IPS-NIHi11 (cell line): ENCODE measurements at regions not wholly inside any gene's neighbourhood (a gene's known extent, or its start where the extent isn't known, plus 50 kb on each side); places are given as distances from the start of the nearest gene placed in this dataset.

Experiments used
- DNase-seq: peaks from one replicate; pipeline ENCODE4 v3.0.0; 2012; ENCODE audit warnings: mixed read lengths, low spot score

DNA sequence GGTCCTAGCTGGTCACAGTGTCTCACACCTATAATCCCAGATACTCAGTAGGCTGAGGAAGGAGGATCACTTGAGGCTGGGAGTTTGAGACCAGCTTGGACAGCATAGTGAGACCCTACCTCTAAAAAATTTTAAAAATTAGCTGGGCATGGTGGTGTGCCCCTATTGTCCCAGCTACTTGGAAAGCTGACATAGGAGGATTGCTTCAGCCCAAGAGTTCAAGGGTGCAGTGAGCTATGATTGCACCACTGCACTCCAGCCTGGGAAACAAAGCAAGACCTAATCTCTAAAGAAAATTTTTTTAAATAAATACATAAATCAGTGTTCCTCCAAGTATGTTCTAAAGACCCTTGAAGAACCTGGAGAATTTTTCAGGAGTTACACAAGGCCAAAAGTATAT is 50.6 kb upstream of the GNAO1 start:
- DNase-seq = no peak

DNA sequence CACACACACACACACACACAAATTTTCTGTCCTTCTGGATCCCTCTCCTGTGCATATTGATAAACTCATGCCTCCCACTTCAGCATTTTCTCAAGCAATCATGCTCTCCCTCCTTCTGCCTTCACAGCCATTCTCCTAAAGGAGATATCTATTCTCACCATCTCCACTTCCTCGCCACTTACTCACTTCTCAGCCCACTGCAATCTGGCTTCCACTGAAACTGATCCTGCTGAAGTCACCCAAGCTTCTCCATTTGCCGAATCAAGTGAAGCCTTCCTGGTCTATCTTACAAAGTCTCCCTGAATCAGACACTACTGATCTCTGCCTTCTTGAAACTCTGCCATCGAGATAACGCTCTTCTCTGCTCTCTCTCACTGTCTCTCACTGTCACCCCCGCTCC is 54.0 kb upstream of the GNAO1 start:
- DNase-seq = no peak

DNA sequence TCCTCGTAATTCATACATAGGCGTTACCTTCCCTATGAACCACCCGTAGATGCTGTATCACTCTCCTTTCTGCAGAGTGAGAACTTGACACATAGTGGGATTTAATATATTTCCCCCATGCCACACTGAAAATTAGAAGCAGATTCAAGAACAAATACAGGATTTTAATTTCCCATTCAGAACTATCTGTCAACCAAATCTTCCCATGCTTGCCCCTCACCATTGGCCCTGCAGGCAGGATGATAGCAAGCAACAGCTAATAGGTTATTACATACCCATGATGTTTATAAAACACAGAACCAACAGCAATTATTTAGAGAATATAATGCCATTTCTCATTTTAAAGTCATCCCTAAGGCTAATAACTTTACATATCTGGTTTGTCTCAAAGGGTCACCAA is 55.0 kb upstream of the GNAO1 start:
- no peak for DNase-seq

DNA sequence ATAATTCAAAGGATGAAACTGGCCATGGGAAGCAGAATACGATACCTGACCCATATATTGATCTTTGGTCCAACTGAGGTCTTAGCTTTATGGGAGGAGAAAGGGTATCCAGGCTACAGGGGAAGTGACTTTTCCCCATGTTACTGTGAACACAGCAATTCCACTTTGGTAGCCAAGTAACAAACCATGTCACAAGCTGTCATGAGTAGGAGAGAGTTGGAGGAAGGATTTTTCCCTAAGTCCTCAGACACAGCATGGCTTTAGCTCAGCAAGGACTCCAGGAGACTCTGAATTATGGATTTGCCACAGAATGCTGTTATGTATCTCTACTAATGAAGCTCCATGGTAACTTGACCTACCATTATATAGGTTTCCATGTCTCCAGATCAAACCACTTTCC is 56.5 kb upstream of the GNAO1 start:
- DNase-seq = no peak

DNA sequence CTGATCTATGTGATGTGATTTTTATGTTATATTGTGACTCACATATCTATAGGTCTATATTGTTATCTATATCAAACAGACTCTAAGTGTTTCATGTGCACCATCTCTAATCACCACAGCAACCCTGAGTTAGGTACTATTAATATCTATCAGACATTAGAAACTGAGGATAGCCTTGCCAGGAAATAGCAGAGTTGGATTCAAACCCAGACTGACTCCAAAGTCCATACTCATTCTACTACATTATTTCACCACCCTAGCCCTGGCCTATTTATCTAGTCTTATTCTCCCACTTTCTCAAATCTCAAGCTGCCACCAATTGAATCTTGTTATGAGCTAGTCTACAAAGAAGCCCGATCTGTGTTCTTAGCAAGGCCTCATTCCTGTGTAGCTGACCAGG is 65.4 kb upstream of the GNAO1 start:
- DNase-seq = no peak

DNA sequence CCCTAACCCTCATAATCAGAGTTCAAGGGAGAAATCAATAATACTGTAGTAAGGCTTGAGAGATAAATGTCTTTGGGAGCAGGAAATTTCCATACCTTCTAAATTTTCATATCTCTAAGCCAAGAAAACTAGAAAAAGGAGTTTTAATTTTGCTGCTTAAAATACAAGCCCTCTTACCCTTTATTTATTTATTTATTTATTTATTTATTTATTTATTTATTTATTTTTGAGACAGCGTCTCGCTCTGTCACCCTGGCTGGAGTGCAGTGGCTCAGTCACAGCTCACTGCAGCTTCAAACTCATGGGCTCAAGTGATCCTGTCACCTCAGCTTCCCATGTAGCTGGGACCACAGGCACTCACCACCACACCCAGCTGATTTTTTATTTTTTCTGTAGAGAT is 69.0 kb upstream of the GNAO1 start:
- no peak for DNase-seq

DNA sequence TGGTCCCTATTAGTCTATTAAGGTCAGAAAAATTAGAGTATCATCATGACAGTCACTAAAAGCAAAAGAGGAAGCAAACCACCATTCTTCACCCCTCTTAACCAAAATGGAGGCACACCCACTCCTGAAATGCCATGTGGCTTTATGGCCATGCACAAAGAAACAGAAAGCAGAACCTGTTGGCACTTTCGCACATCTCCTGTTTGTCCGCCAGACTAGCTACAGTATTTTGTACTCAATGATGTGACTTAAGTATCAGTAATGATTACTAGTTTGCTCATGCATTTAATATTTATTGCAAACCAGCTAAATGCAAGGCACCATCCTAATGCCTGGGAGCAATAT is 70.2 kb upstream of the GNAO1 start:
- no peak for DNase-seq

DNA sequence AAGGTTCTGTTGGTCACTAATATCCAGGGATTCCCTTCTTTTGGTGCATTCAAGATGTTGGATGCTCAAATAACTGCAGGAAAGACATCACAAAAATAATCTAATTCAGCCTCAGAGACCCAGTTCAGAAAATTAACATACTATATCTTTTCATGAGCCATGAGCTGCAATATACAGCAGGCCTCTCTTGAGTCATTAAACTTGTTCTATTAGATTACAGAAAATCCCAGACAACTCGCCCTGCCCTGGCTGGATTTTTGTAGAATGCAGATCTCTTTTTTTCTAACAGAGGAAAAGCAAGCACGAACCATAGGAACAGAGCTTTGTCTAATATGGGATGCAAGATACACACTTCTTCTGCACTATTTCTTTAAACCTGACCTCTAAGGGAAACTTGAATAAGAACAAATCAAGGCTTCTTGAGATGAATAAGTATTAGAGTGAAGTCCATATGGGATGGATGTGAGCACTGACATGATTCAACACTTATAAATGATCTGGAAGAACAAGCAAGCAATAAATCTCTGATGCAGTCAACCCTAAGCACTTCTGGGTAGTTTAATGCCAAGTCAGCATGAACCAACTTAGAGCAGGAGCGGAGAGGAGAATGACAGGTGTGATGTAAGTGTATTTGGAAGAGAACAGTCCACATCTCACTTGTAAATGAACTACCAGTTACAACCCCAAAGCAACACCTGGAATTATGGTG is 70.7 kb upstream of the GNAO1 start:
- no peak for DNase-seq

DNA sequence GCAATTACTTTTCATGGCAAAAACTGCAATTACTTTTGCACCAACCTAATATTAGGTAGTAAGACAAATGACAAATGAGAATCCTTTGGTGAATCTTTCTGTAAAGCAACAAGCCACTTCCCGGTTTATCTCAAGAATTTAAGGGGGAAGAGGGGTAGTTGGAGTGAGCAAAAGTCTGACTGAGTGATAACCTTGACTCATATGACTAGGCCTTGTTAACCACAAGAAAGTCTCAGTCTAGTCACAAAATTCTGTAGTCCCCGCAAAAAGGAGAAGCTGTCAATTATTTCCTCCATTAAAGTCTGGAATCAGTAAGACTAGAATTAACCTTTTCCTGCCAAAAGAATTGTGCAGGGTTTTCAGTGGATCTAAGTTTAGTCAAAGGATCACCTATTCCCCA is 72.2 kb upstream of the GNAO1 start:
- DNase-seq = no peak

DNA sequence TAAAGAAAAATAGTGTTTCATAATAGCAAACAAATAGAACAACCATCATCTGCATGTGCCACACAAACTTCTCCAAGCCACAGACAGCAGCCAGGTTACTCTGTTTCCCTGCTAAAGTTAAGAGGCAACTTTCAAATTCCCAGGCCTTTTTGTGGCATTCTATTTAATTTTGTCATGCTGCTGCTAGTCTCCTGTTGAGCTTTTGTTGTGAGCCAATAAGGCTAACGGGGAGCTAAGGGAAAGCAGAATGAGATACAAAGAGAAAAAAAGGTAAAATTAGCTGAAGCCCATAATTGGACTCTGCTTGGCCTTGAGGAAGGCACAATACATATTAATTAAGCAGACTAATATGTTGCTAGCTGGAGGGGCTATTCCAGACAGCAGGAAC is 74.7 kb upstream of the GNAO1 start:
- no peak for DNase-seq

DNA sequence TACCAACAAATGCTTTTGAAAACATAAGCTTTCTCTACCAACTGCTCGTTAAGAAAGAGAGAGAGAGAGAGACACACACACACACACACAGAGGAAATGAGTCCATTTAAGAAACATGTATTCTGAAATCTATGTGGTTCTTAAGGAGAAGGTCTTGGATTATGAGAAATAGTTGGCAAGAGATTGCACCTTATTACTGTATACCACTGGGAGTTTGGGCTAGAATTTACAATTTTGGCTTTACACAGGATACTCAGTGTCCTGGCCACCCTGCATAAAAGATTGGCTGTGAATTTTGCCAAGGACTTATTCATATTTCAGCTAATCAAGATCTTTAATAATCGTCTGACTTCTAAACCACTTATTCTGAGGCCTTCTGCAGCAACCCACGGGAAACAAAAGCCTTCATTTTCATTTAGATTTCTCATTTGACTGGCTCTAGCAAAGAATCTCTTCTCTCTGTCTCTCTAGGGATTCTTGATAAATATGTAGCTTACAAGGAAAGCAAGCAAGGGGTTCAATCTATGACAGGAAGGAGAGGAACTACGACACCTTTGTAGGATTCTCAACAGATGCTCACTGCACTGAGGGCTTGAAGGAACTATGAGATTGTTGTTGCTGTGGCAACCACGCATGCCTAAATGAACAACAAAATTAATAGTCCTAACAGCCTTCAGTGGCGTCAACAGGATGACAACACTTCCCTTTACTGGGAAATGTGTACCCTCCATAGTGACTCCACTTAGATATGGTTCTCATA is 75.3 kb upstream of the GNAO1 start:
- no peak for DNase-seq

DNA sequence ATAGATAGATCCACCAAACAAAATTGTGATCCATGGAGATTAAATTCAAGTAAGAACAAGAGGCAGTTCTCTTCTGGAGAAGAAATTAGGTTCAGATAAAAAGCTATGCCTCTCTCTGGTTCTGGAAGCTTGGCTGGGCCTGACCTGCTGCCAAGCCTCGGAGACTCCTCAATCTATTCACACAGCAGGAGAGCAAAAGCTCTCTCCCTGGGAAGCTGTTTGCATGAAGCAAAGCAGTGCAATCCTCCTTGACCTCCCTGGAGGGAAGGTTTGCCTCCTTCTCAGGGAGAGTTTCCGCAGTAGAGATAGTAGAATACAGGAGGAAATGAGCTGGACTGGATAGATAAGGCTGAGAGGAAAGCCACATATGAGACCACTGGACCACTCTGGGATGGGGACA is 78.1 kb upstream of the GNAO1 start:
- no peak for DNase-seq

DNA sequence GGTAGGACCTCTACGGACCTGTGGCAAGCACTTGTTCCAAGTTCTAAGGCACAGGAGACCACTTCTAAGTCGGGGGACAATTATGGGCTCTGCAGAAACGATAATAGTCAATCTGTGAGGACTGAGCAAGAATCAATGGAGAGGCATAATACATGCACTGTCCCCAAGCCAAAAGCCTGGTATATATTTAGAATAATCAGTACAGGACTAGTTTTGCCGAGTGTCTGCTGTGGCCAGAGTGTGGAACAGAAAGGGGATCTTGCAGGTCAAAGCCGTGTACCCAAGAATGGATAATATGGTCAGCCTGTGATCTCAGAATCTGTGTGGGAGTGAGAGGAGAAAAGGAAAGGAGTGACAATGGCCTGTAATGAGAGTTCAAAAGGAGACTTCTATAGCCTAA is 80.2 kb upstream of the GNAO1 start:
- no peak for DNase-seq

DNA sequence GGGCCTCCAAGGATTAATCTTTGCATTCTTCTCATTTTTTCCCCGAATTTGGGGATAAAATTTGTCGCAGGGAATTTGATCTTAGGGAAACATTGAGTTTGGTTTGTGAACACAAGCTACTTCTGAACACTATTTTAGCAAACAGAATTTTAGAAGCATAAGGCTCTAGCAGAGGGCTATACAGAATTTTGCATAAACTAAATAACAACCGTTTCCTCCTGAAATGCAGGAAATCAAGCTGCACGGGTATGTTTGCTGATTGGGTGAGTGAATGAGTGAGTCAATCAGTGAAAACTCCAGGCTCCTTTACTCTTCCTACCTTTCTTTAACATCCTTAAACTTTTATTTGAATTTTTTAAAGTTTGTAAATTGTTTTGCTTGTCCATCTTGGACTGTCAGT is 81.3 kb upstream of the GNAO1 start:
- DNase-seq = no peak

DNA sequence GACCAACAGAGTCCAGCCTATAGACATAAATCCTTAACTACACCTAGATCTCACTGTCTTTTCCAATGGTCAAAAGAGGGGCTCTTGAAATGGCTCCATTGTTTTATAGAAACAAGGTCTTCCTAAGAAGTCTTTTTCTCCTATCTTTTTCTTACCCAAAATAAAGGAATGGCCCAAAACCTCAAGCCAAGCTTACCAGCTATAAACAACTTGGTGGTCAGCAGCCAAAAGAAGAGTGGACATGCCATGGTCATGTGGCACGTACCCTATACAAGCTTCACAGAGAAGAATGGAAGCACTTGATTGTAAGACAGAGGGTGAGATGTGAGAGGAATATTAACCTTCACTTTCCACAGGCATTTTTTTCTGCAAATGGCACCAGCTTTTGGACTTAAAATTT is 82.1 kb upstream of the GNAO1 start:
- DNase-seq = no peak

DNA sequence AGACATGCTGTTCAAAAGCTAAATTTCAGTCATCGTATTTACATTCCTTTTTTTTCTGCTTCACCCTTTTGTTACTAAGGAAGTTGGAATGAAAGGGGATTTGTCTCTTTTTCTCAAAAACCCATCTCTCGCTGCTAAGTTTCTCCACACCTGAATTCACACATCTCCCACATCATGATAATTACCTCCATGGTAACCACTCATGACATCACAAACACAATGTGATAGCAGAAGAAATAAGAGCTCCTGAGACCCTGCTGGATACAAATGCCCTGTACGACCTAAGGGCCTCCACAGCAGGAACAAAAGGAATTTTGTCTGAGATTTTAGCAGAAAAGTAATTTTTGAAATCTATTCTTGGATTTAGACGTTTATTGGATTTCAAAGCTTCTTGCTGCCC is 82.6 kb upstream of the GNAO1 start:
- DNase-seq = no peak

DNA sequence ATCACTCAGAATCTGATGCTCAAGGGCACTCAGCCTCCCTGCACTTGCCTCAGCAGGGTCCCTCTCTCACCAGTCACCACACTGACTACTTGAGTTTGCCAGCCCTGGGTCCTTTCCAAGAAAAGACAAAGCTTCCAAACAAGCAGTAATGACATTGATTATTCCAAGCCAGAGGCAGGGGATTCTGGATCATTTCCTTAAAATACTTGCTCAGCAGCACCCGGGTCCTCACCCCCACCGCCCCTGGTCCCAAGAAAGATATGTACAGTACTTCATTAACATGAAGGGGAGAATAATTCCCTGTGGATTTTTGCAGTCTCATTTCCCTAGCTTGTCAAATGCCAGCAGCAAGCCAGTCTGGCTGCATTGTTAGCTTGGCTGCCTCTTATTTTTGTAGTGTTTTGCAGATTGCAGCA is 83.2 kb upstream of the GNAO1 start:
- DNase-seq = no peak

DNA sequence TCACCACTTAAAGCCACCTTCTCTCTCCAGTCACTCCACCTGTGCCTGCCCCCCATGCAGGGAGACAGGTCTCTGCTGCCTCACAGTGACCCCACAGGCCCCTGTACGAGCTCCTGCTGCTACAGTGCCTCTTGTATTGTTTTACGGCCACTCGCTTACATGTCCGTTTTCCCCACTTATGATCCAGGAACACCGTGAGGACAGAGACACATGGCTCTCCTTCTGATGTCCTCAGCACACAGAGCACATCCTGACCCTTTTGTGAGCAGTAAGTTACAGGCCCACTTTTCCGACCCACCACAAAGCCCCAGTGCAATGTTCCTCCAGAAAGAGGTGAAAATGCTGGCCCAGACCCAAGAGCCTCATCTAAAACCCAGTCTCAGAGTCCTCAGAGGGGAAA is 84.8 kb upstream of the GNAO1 start:
- no peak for DNase-seq

DNA sequence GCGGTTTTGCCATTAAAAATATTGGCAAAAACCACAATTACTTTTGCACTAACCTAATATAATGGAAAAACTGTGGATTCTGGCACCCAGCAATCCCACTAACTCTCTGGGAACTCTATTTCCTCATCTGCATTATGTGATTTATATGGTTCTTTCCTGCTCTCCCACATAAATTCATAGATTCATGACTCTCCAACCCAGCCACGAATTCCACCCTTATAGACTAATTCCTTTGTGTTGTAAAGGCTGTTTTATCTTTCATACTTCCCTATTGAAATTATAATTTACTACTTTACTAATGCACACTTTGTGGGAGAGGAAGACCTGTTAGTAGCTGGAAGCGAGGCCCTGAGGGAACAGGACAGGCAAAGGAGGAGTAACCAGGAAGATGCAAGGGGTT is 88.4 kb upstream of the GNAO1 start:
- no peak for DNase-seq

DNA sequence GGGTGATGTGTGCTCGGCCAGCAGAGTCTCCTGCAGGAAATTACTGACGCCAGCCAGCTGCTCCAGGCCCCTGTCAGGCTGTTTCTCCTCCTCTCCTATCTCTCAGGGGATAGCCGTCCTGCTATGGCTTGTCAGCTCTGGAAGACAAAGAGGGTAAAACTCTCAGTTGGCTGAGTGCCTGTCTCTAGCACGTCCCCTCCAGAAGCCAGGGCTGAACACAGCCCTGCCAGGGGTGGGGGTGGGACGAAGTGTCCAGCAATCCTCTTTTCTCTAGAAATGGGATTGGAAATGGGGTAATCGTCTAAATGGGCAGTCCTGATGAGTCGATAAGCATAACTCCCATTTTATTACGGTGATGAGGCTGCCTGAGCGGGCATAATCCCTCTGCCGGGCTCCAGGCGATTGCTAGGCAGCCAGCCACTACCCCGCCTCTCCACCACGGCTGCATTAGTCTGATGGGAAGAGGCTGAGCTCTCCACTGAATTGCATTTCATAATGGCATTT is 89.1 kb upstream of the GNAO1 start:
- DNase-seq = peak; percentile 46

DNA sequence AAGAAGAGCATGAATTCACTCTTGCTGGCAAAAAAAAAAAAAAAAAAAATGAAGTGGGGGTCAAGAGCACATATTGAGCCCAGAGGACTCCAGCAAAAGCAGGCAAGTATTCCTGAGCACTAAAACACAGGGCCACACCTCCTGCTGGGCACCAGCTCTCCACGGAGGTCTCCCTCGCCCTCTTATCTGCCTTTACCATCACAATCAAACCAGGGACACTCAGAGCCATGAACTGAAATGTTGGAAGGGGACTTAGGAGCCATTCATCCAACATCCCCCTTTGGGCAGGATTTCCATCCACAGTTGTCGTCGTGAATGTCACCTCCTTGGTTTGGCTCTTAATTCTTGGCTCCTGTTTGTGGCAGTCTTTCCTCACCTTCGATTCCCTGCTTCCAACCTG is 89.8 kb upstream of the GNAO1 start:
- DNase-seq = no peak

DNA sequence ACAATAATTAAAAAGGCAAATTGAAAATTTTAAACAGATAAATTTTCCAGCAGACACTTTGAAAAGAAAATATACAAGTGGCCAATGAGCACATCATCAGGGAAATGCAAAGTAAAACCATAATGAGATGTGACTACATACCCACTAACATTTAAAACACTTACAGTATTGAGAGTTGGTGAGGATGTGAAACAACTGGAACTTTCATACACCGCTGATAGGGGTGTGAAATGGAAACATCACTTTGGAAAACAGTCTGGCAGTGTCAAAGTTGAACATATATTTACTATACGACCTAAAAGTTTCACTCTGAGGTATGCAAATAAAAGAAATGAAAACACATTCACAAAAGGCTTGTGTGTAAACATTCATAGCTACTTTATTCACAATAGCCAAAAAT is 94.0 kb upstream of the GNAO1 start:
- no peak for DNase-seq

DNA sequence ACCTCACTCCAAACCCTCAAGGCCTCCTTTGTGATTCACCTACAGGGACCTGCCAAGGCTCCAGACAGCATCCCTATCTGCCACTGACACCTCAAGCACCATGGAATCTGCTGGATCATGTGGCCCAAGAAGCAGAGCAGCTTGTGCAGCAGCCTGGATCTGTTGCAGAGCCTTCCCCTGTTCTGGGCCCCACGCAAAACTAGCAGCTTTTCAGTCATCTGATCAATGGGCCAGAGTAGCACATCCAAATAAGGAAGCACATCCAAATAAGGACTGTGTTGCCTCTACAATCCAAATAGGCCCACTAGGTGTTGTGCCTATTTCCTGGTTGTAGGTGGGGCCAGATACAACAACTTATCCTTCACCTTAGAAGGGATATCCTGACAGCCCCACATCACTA is 97.1 kb upstream of the GNAO1 start:
- DNase-seq = no peak

DNA sequence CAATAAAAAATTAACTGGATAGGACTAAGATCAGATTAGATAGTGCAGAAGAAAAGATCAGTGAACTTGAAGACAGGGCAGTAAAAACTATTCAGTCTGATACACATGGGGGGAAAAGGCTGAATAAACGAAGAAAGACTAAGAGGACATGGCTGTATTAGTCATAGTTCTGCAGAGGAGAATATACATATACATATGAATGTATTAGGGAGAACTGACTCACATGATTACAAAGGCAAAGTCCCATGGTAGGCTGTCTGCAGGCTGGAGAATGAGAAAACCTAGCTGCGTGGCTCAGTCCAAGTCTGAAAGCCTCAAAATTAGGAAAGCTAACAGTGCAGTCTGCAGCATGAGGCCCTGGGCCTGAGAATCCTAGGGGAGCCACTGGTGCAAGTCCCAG is 98.2 kb upstream of the GNAO1 start:
- no peak for DNase-seq
